Hepatocyte (in vitro differentiated cells): ENCODE measurements at regions not wholly inside any gene's neighbourhood (a gene's known extent, or its start where the extent isn't known, plus 50 kb on each side); places are given as distances from the start of the nearest gene placed in this dataset.

Source experiments
- DNase-seq: peaks from one replicate; pipeline ENCODE4 v3.0.0-alpha.2; 2016; ENCODE audit warnings: low spot score
- H2AFZ ChIP-seq: fragments of 200-600 bp; sonication (generic); 2 replicates; pipeline ENCODE4 v1.6.0; 2016; ENCODE audit warnings: antibody characterized with exemption, mild to moderate bottlenecking
- H3K27ac ChIP-seq: fragments of 200-600 bp; sonication (generic); 2 replicates; pipeline ENCODE4 v1.5.1; 2016; ENCODE audit warnings: mild to moderate bottlenecking
- H3K27me3 ChIP-seq: fragments of 200-600 bp; sonication (generic); 2 replicates; pipeline ENCODE4 v1.6.1; 2016
- H3K36me3 ChIP-seq: fragments of 200-600 bp; sonication (generic); replicated peaks from 2 replicates; pipeline ENCODE4 v1.5.1; 2016; ENCODE audit warnings: low read depth; ENCODE audit not compliant: insufficient read depth
- H3K4me1 ChIP-seq: fragments of 200-600 bp; sonication (generic); 2 replicates; pipeline ENCODE4 v1.5.1; 2016; ENCODE audit warnings: mild to moderate bottlenecking, moderate library complexity; ENCODE audit not compliant: insufficient read depth
- H3K4me2 ChIP-seq: fragments of 200-600 bp; sonication (generic); 2 replicates; pipeline ENCODE4 v1.6.0; 2016
- H3K4me3 ChIP-seq: fragments of 200-600 bp; sonication (generic); 2 replicates; pipeline ENCODE4 v1.5.1; 2016; ENCODE audit warnings: mild to moderate bottlenecking
- H3K79me2 ChIP-seq: fragments of 200-600 bp; sonication (generic); 2 replicates; pipeline ENCODE4 v1.6.0; 2017; ENCODE audit warnings: mild to moderate bottlenecking
- H3K9me2 ChIP-seq: fragments of 200-600 bp; sonication (generic); replicated peaks from 2 replicates; pipeline ENCODE4 v1.6.0; 2017; ENCODE audit warnings: mild to moderate bottlenecking; ENCODE audit not compliant: insufficient read depth
- H3K9me3 ChIP-seq: fragments of 200-600 bp; sonication (generic); 2 replicates; pipeline ENCODE4 v1.5.1; 2016; ENCODE audit warnings: low read depth, mild to moderate bottlenecking
- H4K20me1 ChIP-seq: fragments of 200-600 bp; sonication (generic); 2 replicates; pipeline ENCODE4 v1.6.0; 2016; ENCODE audit warnings: mild to moderate bottlenecking; ENCODE audit not compliant: insufficient read depth, poor library complexity, severe bottlenecking
- EZH2 ChIP-seq: fragments of 200-600 bp; sonication (generic); IDR thresholded peaks from 2 replicates; pipeline ENCODE4 v1.6.1; 2016; ENCODE audit warnings: antibody characterized with exemption, mild to moderate bottlenecking, borderline replicate concordance
- EZH2phosphoT487 ChIP-seq: fragments of 200-600 bp; sonication (generic); IDR thresholded peaks from one replicate; pipeline ENCODE4 v1.6.1; 2018; ENCODE audit warnings: antibody characterized with exemption, mild to moderate bottlenecking, low read depth, moderate library complexity; ENCODE audit not compliant: unreplicated experiment, severe bottlenecking
- WGBS: methylation state at CpG from one replicate; pipeline ENCODE4 v1.1.6; 2016; ENCODE audit warnings: low lambda C conversion rate; ENCODE audit errors: missing lambda C conversion rate; 5-methylcytosine and 5-hydroxymethylcytosine counted together
- TF ChIP-seq, protein P1 (sequence below): fragments of 200-600 bp; sonication (generic); IDR thresholded peaks from 2 replicates; pipeline ENCODE4 v1.5.1; 2016; ENCODE audit warnings: antibody characterized with exemption, mild to moderate bottlenecking; ENCODE audit not compliant: poor library complexity

DNA sequence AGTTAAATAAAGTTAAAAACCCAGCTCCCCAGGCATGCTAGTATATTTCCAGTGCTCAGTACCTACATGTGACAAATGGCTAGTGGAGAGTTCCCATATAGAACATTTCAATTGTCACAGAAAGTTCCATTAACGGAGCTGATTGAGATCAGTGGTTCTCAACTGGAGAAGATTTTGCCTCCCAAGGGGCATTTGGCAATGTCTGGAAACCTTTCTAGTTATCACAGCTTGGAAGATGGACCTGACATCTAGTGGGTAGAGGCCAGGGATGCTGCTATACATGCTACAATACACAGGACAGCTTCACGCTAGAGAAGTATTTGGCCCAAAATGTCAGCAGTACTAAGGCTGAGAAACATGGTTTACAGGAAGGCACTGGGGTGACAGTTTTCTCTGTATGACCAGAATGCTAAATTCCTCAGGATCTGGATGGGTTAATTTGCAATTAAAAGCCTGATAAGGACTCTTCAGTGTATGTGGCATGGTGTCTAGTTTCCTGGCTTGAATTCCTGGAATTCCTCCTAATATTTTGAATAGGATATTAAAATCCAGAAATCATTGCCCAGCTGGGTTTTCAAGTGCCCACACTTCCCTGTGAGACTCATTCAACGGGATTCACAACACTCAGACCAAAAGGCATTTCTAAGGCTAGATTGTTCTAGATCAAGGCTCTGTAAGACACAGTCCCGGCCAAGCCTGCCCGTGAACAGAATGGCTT, 84.7 kb upstream of the SALL4 start:
- no peaks in the 10 kb centered on the region for H3K79me2 ChIP-seq
- H3K4me2 ChIP-seq, result no peak overlapping the region
- peaks cover 3% of the 10 kb centered on the region for H3K27me3 ChIP-seq
- TF ChIP-seq, protein P1, sequence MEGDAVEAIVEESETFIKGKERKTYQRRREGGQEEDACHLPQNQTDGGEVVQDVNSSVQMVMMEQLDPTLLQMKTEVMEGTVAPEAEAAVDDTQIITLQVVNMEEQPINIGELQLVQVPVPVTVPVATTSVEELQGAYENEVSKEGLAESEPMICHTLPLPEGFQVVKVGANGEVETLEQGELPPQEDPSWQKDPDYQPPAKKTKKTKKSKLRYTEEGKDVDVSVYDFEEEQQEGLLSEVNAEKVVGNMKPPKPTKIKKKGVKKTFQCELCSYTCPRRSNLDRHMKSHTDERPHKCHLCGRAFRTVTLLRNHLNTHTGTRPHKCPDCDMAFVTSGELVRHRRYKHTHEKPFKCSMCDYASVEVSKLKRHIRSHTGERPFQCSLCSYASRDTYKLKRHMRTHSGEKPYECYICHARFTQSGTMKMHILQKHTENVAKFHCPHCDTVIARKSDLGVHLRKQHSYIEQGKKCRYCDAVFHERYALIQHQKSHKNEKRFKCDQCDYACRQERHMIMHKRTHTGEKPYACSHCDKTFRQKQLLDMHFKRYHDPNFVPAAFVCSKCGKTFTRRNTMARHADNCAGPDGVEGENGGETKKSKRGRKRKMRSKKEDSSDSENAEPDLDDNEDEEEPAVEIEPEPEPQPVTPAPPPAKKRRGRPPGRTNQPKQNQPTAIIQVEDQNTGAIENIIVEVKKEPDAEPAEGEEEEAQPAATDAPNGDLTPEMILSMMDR, result no peak
- TF ChIP-seq EZH2phosphoT487, result no peak
- TF ChIP-seq EZH2, result no peak
- H3K27ac ChIP-seq, result no peak overlapping the region
- H3K4me3 ChIP-seq, result no peak overlapping the region
- no peaks in the 10 kb centered on the region for H3K4me1 ChIP-seq
- no peak for DNase-seq
- WGBS, result 86% methylated on average over 5 of the region's 5 CpGs
- H3K9me3 ChIP-seq, result no peaks in the 10 kb centered on the region
- no peaks in the 10 kb centered on the region for H4K20me1 ChIP-seq
- H3K36me3 ChIP-seq, result no peaks in the 10 kb centered on the region
- H2AFZ ChIP-seq, result no peak overlapping the region
- no peaks in the 10 kb centered on the region for H3K9me2 ChIP-seq

DNA sequence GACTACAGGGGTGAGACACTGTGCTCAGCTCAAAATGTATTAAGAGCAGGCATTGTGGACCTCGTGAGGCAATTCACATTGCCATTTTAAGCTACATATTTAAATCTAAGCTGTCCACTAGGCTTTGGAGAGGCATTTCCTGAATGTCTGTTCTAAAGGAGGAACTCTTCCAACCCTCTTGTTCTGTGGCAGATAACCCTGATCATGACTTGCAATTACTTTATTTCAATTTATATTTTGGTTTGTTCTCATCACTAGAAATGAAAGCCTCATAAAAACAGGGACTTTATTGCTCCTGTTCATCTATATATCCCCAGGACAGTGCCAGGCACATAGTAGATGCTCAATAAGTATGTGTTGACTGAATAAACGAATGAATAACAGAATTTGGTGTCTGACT, 84.0 kb upstream of the SALL4 start:
- H3K4me3 ChIP-seq, result no peak overlapping the region
- no peak overlapping the region for H2AFZ ChIP-seq
- no peaks in the 10 kb centered on the region for H3K9me2 ChIP-seq
- no peaks in the 10 kb centered on the region for H3K9me3 ChIP-seq
- TF ChIP-seq EZH2, result no peak
- TF ChIP-seq, protein P1, result no peak
- TF ChIP-seq EZH2phosphoT487, result no peak
- no peaks in the 10 kb centered on the region for H3K36me3 ChIP-seq
- H3K27me3 ChIP-seq, result peaks cover 3% of the 10 kb centered on the region
- H3K4me1 ChIP-seq, result no peaks in the 10 kb centered on the region
- H3K27ac ChIP-seq, result no peak overlapping the region
- 79% methylated on average over 2 of the region's 2 CpGs for WGBS
- no peak for DNase-seq
- H3K79me2 ChIP-seq, result no peaks in the 10 kb centered on the region
- H4K20me1 ChIP-seq, result no peaks in the 10 kb centered on the region
- no peak overlapping the region for H3K4me2 ChIP-seq

DNA sequence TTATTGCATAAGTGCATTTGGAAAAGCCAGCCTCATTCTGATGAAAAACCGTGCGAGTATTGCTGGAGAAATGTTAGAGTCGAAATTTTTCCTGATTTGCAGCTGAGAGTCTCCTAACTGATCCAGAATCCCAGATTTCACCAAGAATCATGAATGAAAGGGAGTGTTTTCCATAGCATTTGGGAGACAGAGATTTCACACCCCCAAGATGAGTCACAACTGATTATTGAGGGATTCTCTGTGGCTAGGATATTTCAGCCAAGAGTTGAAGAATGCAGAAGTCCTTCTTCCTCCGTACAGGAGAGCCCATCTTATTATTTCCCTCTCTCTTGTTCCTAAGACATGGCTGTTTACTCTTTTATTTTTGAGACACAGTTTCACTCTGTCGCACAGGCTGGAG, 82.2 kb upstream of the SALL4 start:
- Histone ChIP-seq H3K4me2 (no peak overlapping the region), H3K4me3 (no peak overlapping the region), H3K9me2 (no peaks in the 10 kb centered on the region), H2AFZ (no peak overlapping the region), H3K27me3 (peaks cover 3% of the 10 kb centered on the region), H3K4me1 (no peaks in the 10 kb centered on the region), H3K9me3 (no peaks in the 10 kb centered on the region), H3K79me2 (no peaks in the 10 kb centered on the region), H3K36me3 (no peaks in the 10 kb centered on the region), H4K20me1 (no peaks in the 10 kb centered on the region), H3K27ac (no peak overlapping the region)
- WGBS, result 77% methylated on average over 5 of the region's 5 CpGs
- DNase-seq, result no peak
- TF ChIP-seq EZH2phosphoT487, result no peak
- TF ChIP-seq, protein P1, result no peak
